ENCODE measurements at regions not wholly inside any gene's neighbourhood (a gene's known extent, or its start where the extent isn't known, plus 50 kb on each side); places are given as distances from the start of the nearest gene placed in this dataset.

- no peaks in the 10 kb centered on the region for H4K20me1 ChIP-seq (ENCODE audit: control insufficient read depth, insufficient read depth, low read depth, low read length)
- no peaks in the 10 kb centered on the region for H3K79me2 ChIP-seq (ENCODE audit: control insufficient read depth, low read length)
- H3K4me3 ChIP-seq (ENCODE audit: low read length), result no peak overlapping the region
- no peaks in the 10 kb centered on the region for H3K27me3 ChIP-seq (ENCODE audit: control insufficient read depth, low read length)
- no peak overlapping the region for H3K27ac ChIP-seq (ENCODE audit: low read depth, low read length)
- peaks cover 6% of the 10 kb centered on the region for H3K9me3 ChIP-seq (ENCODE audit: control insufficient read depth, insufficient read depth, low read length)
- no peak overlapping the region for H3K4me2 ChIP-seq (ENCODE audit: low read length)
- H3K36me3 ChIP-seq (ENCODE audit: control insufficient read depth, low read length), result no peaks in the 10 kb centered on the region
- H3F3A ChIP-seq (ENCODE audit: control insufficient read depth, insufficient read depth), result no peaks in the 10 kb centered on the region
- TF ChIP-seq EZH2phosphoT487 (IDR thresholded peaks at IDR 0.05; ENCODE audit: borderline replicate concordance, low read length) (no peak), CTCF (IDR thresholded peaks at IDR 0.05; ENCODE audit: low read depth, low read length, poor library complexity, severe bottlenecking) (no peak)
- H3K9me2 ChIP-seq (replicated peaks; ENCODE audit: control insufficient read depth, low read length), result no peaks in the 10 kb centered on the region
- H3K4me1 ChIP-seq (ENCODE audit: control insufficient read depth, low read length), result no peaks in the 10 kb centered on the region
These were observed 103.9 kb upstream of the VASH1 start for GRCh38 chr14:76657404-76657803.

GRCh38 chr14:76657846-76658245 is 103.4 kb upstream of the VASH1 start:
- peaks cover 6% of the 10 kb centered on the region for H3K9me3 ChIP-seq (ENCODE audit: control insufficient read depth, insufficient read depth, low read length)
- no peaks in the 10 kb centered on the region for H3F3A ChIP-seq (ENCODE audit: control insufficient read depth, insufficient read depth)
- no peaks in the 10 kb centered on the region for H4K20me1 ChIP-seq (ENCODE audit: control insufficient read depth, insufficient read depth, low read depth, low read length)
- H3K4me1 ChIP-seq (ENCODE audit: control insufficient read depth, low read length), result no peaks in the 10 kb centered on the region
- no peaks in the 10 kb centered on the region for H3K36me3 ChIP-seq (ENCODE audit: control insufficient read depth, low read length)
- no peaks in the 10 kb centered on the region for H3K9me2 ChIP-seq (replicated peaks; ENCODE audit: control insufficient read depth, low read length)
- no peaks in the 10 kb centered on the region for H3K27me3 ChIP-seq (ENCODE audit: control insufficient read depth, low read length)
- no peaks in the 10 kb centered on the region for H3K79me2 ChIP-seq (ENCODE audit: control insufficient read depth, low read length)
- H3K27ac ChIP-seq (ENCODE audit: low read depth, low read length), result no peak overlapping the region
- no peak overlapping the region for H3K4me3 ChIP-seq (ENCODE audit: low read length)
- no peak for TF ChIP-seq EZH2phosphoT487 (IDR thresholded peaks at IDR 0.05; ENCODE audit: borderline replicate concordance, low read length)
- TF ChIP-seq CTCF (IDR thresholded peaks at IDR 0.05; ENCODE audit: low read depth, low read length, poor library complexity, severe bottlenecking), result no peak
- H3K4me2 ChIP-seq (ENCODE audit: low read length), result no peak overlapping the region

- no peaks in the 10 kb centered on the region for H3K4me1 ChIP-seq (ENCODE audit: control insufficient read depth, low read length)
- H3K4me3 ChIP-seq (ENCODE audit: low read length), result no peak overlapping the region
- TF ChIP-seq EZH2phosphoT487 (IDR thresholded peaks at IDR 0.05; ENCODE audit: borderline replicate concordance, low read length), result no peak
- no peak for TF ChIP-seq CTCF (IDR thresholded peaks at IDR 0.05; ENCODE audit: low read depth, low read length, poor library complexity, severe bottlenecking)
- H3K27ac ChIP-seq (ENCODE audit: low read depth, low read length), result no peak overlapping the region
- no peaks in the 10 kb centered on the region for H3K79me2 ChIP-seq (ENCODE audit: control insufficient read depth, low read length)
- H3K36me3 ChIP-seq (ENCODE audit: control insufficient read depth, low read length), result no peaks in the 10 kb centered on the region
- no peaks in the 10 kb centered on the region for H3K27me3 ChIP-seq (ENCODE audit: control insufficient read depth, low read length)
- H3K9me2 ChIP-seq (replicated peaks; ENCODE audit: control insufficient read depth, low read length), result no peaks in the 10 kb centered on the region
- no peak overlapping the region for H3K4me2 ChIP-seq (ENCODE audit: low read length)
- H3F3A ChIP-seq (ENCODE audit: control insufficient read depth, insufficient read depth), result no peaks in the 10 kb centered on the region
- H3K9me3 ChIP-seq (ENCODE audit: control insufficient read depth, insufficient read depth, low read length), result peaks cover 6% of the 10 kb centered on the region
- H4K20me1 ChIP-seq (ENCODE audit: control insufficient read depth, insufficient read depth, low read depth, low read length), result no peaks in the 10 kb centered on the region
These were observed 98.7 kb upstream of the VASH1 start for GRCh38 chr14:76662580-76662979.

- Histone ChIP-seq H3K4me1 (ENCODE audit: control insufficient read depth, low read length) (no peaks in the 10 kb centered on the region), H4K20me1 (ENCODE audit: control insufficient read depth, insufficient read depth, low read depth, low read length) (no peaks in the 10 kb centered on the region), H3K9me2 (replicated peaks; ENCODE audit: control insufficient read depth, low read length) (no peaks in the 10 kb centered on the region), H3K79me2 (ENCODE audit: control insufficient read depth, low read length) (no peaks in the 10 kb centered on the region), H3F3A (ENCODE audit: control insufficient read depth, insufficient read depth) (no peaks in the 10 kb centered on the region), H3K27ac (ENCODE audit: low read depth, low read length) (no peak overlapping the region), H3K27me3 (ENCODE audit: control insufficient read depth, low read length) (no peaks in the 10 kb centered on the region), H3K4me3 (ENCODE audit: low read length) (no peak overlapping the region), H3K9me3 (ENCODE audit: control insufficient read depth, insufficient read depth, low read length) (no peaks in the 10 kb centered on the region), H3K4me2 (ENCODE audit: low read length) (no peak overlapping the region), H3K36me3 (ENCODE audit: control insufficient read depth, low read length) (no peaks in the 10 kb centered on the region)
- TF ChIP-seq CTCF (IDR thresholded peaks at IDR 0.05; ENCODE audit: low read depth, low read length, poor library complexity, severe bottlenecking) (no peak), EZH2phosphoT487 (IDR thresholded peaks at IDR 0.05; ENCODE audit: borderline replicate concordance, low read length) (no peak)
These were observed 96.5 kb upstream of the VASH1 start for GRCh38 chr14:76664790-76665189.
